Activated T-helper 2 cell treated with anti-CD3 and anti-CD28 coated beads, Interferon-gamma antibody, Interleukin-2, Interleukin-4, amounts not matched to agents 10 μg/mL and 5 μg/mL and 100 μg/mL, durations not matched to agents 14 hours and 24 hours and 36 hours (primary cell): ENCODE measurements at regions not wholly inside any gene's neighbourhood (a gene's known extent, or its start where the extent isn't known, plus 50 kb on each side); places are given as distances from the start of the nearest gene placed in this dataset.

ENCODE experiments used
- DNase-seq: peaks from one replicate; pipeline ENCODE4 v3.0.0; 2021; ENCODE audit warnings: low spot score
- H3K27ac Mint-ChIP-seq: one replicate; pipeline ENCODE4 v1.8.0; 2021; ENCODE audit warnings: mixed read lengths
- H3K27me3 Mint-ChIP-seq: one replicate; pipeline ENCODE4 v1.8.0; 2021; ENCODE audit warnings: low read depth, mixed read lengths
- H3K36me3 Mint-ChIP-seq: one replicate; pipeline ENCODE4 v1.8.0; 2021; ENCODE audit warnings: low read depth, mixed read lengths
- H3K4me1 Mint-ChIP-seq: one replicate; pipeline ENCODE4 v1.8.0; 2021; ENCODE audit warnings: low read depth, mixed read lengths
- H3K4me3 Mint-ChIP-seq: one replicate; pipeline ENCODE4 v1.8.0; 2021; ENCODE audit warnings: low read depth, mild to moderate bottlenecking, moderate library complexity, mixed read lengths
- H3K9me3 Mint-ChIP-seq: one replicate; pipeline ENCODE4 v1.8.0; 2021; ENCODE audit warnings: mixed read lengths
- intact Hi-C: fragments of 100-400 bp; cut with micrococcal nuclease; formaldehyde crosslinking; loops from one replicate; pipeline ENCODE4 v1.15.1; 2023

DNA sequence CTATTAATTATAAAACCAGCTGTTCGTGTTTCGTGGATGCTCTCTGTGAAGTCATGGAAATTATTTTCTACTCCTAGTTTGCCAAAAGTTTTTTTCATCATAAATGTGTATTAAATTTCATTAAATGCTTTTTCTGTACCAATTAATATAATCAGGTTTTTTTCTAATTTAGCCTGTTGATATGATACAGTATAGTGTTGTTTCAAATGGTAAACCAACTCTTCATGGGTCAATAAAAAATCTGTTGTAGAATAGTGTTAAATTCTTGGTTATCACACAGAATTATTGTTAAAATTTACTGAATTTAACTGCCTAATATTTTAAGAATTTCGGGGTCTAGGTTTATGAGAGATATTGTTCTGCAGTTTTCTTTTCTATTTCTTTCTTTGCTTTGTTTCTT, 505.9 kb upstream of the MANEA start:
- Mint-ChIP-seq H3K27ac (no peak overlapping the region), H3K4me3 (no peak overlapping the region), H3K27me3 (no peaks in the 10 kb centered on the region), H3K36me3 (no peaks in the 10 kb centered on the region), H3K9me3 (no peaks in the 10 kb centered on the region), H3K4me1 (no peaks in the 10 kb centered on the region)
- intact Hi-C loops: no loop called here
- no peak for DNase-seq

DNA sequence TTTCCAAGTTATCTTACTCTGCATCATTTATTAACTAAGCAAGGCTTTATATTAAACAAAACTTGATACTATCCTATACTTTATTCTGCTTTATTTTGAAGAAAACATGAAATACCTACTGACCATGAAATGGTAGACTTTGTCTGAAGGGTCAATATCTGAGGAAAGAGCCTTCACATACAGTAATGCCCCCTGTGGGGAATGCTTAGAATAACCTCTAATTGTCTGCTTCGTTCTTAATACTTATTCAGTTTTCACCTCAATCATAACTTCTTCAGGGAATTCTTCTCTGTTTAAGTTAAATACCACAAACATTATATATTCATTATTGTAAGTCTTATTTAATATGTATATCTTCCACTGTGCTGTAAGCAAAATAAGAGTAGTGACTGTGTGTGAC, 498.9 kb upstream of the MANEA start:
- H3K27me3 Mint-ChIP-seq: no peaks in the 10 kb centered on the region
- no peak overlapping the region for H3K4me3 Mint-ChIP-seq
- H3K27ac Mint-ChIP-seq: no peak overlapping the region
- H3K9me3 Mint-ChIP-seq: no peaks in the 10 kb centered on the region
- no peaks in the 10 kb centered on the region for H3K36me3 Mint-ChIP-seq
- intact Hi-C loops: no loop called here
- no peaks in the 10 kb centered on the region for H3K4me1 Mint-ChIP-seq
- DNase-seq: no peak

DNA sequence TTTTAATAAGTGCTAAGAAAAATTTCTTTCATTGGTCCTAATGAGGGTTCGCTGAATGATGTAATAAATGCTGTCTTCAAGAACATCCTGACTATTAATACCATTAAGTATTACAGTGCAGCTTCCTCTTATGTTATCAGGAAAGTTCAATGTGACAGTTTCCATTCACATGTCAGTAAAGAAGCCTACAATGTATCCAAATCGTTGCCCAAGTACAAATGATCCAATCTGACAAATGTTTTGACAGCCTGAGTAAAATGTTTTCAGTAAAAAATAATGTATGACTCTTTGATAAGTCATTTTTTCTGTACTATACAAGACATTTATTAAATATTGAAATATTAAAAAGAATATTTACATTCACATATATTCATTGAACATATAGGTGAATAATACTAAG, 496.1 kb upstream of the MANEA start:
- intact Hi-C loops: no loop called here
- Mint-ChIP-seq H3K36me3 (no peaks in the 10 kb centered on the region), H3K27ac (no peak overlapping the region), H3K27me3 (no peaks in the 10 kb centered on the region), H3K9me3 (no peaks in the 10 kb centered on the region), H3K4me3 (no peak overlapping the region), H3K4me1 (no peaks in the 10 kb centered on the region)
- DNase-seq: no peak

DNA sequence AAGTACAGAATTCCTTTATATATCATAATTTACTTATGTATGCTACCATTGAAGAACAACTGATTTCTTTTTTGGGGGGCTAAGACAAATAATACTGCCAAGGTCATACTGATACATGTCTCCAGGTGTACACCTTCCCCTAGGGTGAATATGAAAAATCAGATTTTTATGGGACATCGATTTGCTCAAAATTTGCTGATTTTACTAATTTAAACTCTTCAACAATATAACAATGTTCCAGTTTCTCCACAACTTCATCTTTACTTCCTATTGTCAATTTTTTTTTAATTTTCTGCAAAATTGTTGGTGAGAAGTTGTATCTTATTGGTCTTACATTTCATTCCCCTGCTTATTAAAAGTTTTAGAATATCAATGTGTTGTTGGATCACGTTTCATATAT, 495.4 kb upstream of the MANEA start:
- H3K4me1 Mint-ChIP-seq: no peaks in the 10 kb centered on the region

DNA sequence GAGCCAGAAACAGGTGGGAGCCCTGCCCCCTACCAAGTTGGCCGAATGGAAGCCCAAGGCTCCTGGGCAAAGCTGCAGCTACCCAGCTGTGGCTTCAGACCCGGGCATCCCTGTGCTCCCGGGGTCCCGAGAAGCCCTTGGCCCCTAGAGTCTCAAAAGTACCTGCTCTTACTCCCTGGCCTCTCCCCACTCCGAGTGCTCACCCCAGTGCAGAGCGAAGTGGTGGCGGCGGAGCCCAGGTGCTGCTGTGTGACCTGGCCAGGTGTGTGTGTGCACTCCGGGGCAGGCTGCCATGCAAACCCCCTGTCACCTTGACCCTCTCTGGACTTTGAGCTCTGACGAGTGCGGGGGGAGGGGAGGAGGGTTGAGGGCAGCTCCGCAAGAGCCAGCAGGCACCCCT, 493.8 kb upstream of the MANEA start:
- H3K4me3 Mint-ChIP-seq: no peak overlapping the region
- H3K36me3 Mint-ChIP-seq: no peaks in the 10 kb centered on the region
- no peak overlapping the region for H3K27ac Mint-ChIP-seq
- intact Hi-C loops: no loop called here
- H3K4me1 Mint-ChIP-seq: no peaks in the 10 kb centered on the region
- no peaks in the 10 kb centered on the region for H3K27me3 Mint-ChIP-seq
- DNase-seq: no peak
- no peaks in the 10 kb centered on the region for H3K9me3 Mint-ChIP-seq

More for the DNA sequence above, 495.4 kb upstream of the MANEA start:
- DNase-seq: no peak
- intact Hi-C loops: no loop called here
- H3K9me3 Mint-ChIP-seq: no peaks in the 10 kb centered on the region
- no peaks in the 10 kb centered on the region for H3K27me3 Mint-ChIP-seq
- H3K4me3 Mint-ChIP-seq: no peak overlapping the region
- H3K36me3 Mint-ChIP-seq: no peaks in the 10 kb centered on the region
- H3K27ac Mint-ChIP-seq: no peak overlapping the region

DNA sequence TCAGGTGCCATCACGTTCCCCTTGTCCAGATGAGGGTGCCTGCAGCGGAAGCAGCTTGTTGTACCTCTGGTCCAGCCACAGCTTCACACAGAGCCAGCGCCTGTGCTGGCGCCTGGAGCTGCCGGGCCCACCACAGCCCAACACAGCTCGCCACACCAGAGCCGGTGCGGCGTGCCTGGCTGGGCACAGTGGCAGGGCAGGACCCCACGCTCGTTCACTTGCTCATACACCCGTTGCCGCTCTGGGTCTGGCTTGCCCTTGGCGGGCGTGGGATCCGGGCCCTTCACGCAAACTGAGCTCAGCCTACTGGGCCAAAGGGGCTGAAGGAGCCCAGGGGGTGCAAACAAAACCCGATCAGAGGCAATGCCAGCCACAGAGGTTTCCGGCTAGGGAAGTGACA, 492.5 kb upstream of the MANEA start:
- DNase-seq: no peak
- Mint-ChIP-seq H3K4me3 (no peak overlapping the region), H3K9me3 (no peaks in the 10 kb centered on the region), H3K36me3 (no peaks in the 10 kb centered on the region), H3K4me1 (no peaks in the 10 kb centered on the region), H3K27me3 (no peaks in the 10 kb centered on the region), H3K27ac (no peak overlapping the region)
- intact Hi-C loops: no loop called here

- Mint-ChIP-seq H3K9me3 (no peaks in the 10 kb centered on the region), H3K4me1 (no peaks in the 10 kb centered on the region), H3K27ac (no peak overlapping the region), H3K4me3 (no peak overlapping the region), H3K36me3 (no peaks in the 10 kb centered on the region), H3K27me3 (no peaks in the 10 kb centered on the region)
- DNase-seq: no peak
- intact Hi-C loops: no loop called here
These were observed 489.8 kb upstream of the MANEA start for GRCh38 chr6:95087394-95088097.

GRCh38 chr6:95091823-95092436, 485.4 kb upstream of the MANEA start:
- no peaks in the 10 kb centered on the region for H3K27me3 Mint-ChIP-seq
- no peak overlapping the region for H3K4me3 Mint-ChIP-seq
- H3K27ac Mint-ChIP-seq: no peak overlapping the region
- DNase-seq: no peak
- H3K4me1 Mint-ChIP-seq: no peaks in the 10 kb centered on the region
- no peaks in the 10 kb centered on the region for H3K9me3 Mint-ChIP-seq
- H3K36me3 Mint-ChIP-seq: no peaks in the 10 kb centered on the region
- intact Hi-C loops: no loop called here

- no peak for DNase-seq
- intact Hi-C loops: no loop called here
- H3K4me3 Mint-ChIP-seq: no peak overlapping the region
- no peaks in the 10 kb centered on the region for H3K4me1 Mint-ChIP-seq
- H3K27me3 Mint-ChIP-seq: no peaks in the 10 kb centered on the region
- no peaks in the 10 kb centered on the region for H3K36me3 Mint-ChIP-seq
- no peak overlapping the region for H3K27ac Mint-ChIP-seq
- no peaks in the 10 kb centered on the region for H3K9me3 Mint-ChIP-seq
These were observed 484.2 kb upstream of the MANEA start for GRCh38 chr6:95093154-95093553.

- no peaks in the 10 kb centered on the region for H3K9me3 Mint-ChIP-seq
- no peak overlapping the region for H3K27ac Mint-ChIP-seq
- no peaks in the 10 kb centered on the region for H3K27me3 Mint-ChIP-seq
- no peaks in the 10 kb centered on the region for H3K36me3 Mint-ChIP-seq
- no peak overlapping the region for H3K4me3 Mint-ChIP-seq
- H3K4me1 Mint-ChIP-seq: no peaks in the 10 kb centered on the region
- intact Hi-C loops: no loop called here
- no peak for DNase-seq
These were observed 482.3 kb upstream of the MANEA start for GRCh38 chr6:95094751-95095663.

GRCh38 chr6:95095855-95096254, 481.5 kb upstream of the MANEA start:
- intact Hi-C loops: no loop called here
- H3K27ac Mint-ChIP-seq: no peak overlapping the region
- no peak overlapping the region for H3K4me3 Mint-ChIP-seq
- no peaks in the 10 kb centered on the region for H3K36me3 Mint-ChIP-seq
- H3K4me1 Mint-ChIP-seq: no peaks in the 10 kb centered on the region
- H3K27me3 Mint-ChIP-seq: no peaks in the 10 kb centered on the region
- no peak for DNase-seq
- no peaks in the 10 kb centered on the region for H3K9me3 Mint-ChIP-seq

DNA sequence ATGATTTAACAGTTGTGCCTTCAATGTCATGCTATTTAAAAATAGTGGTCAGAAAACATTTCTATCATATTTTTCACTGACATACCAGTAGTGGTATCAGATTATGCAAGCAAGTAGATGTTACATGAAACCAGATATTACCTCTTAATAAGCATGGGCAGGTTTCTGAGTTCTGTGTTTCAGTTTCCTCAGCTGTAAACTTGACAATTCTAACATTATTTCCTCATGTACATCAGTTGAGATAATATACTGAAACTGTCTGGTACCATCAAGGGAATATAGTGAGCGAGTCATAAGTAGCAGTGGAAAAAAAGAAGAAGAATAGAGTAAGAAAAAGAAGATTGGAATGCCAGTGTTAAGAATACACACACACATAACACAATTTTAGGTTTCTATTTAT, 477.9 kb upstream of the MANEA start:
- Mint-ChIP-seq H3K27ac (no peak overlapping the region), H3K9me3 (no peaks in the 10 kb centered on the region), H3K4me3 (no peak overlapping the region), H3K27me3 (no peaks in the 10 kb centered on the region), H3K36me3 (no peaks in the 10 kb centered on the region), H3K4me1 (no peaks in the 10 kb centered on the region)
- intact Hi-C loops: no loop called here
- DNase-seq: no peak

DNA sequence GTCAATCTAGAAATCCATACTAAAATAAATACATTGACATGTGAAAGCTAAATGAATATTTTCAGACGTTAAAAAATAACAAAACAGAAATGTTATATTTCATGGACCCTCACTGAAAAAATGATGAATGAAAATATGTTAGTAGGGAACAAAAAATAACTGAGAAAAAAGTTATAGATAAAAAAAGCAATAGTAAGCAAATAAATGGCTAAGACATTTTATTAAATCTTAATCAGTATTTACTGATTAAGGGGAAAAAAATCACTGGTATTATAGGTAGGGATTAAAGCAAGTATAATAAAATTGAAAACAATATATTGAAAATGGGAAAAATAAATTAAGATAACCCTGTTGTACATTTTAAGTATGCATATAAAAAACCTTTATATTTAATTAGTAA, 468.1 kb upstream of the MANEA start:
- Mint-ChIP-seq H3K9me3 (no peaks in the 10 kb centered on the region), H3K27me3 (no peaks in the 10 kb centered on the region), H3K4me3 (no peak overlapping the region), H3K27ac (no peak overlapping the region), H3K36me3 (no peaks in the 10 kb centered on the region), H3K4me1 (no peaks in the 10 kb centered on the region)
- intact Hi-C loops: no loop called here
- no peak for DNase-seq
